A172 (cell line): ENCODE measurements at regions not wholly inside any gene's neighbourhood (a gene's known extent, or its start where the extent isn't known, plus 50 kb on each side); places are given as distances from the start of the nearest gene placed in this dataset.

Experiments used
- DNase-seq: peaks from one replicate; pipeline ENCODE4 v3.0.0-alpha.2; 2015; ENCODE audit warnings: low spot score

GRCh38 chr19:28936001-28936400, 276.9 kb downstream of the UQCRFS1 start:
- DNase-seq = no peak

GRCh38 chr19:28934631-28935030, 278.3 kb downstream of the UQCRFS1 start:
- no peak for DNase-seq

- DNase-seq = no peak
Observed at GRCh38 chr19:28933039-28933438, 279.9 kb downstream of the UQCRFS1 start.

- DNase-seq = no peak
Observed at GRCh38 chr19:28932446-28932845, 280.5 kb downstream of the UQCRFS1 start.

GRCh38 chr19:28929006-28929405, 283.9 kb downstream of the UQCRFS1 start:
- no peak for DNase-seq

GRCh38 chr19:28927456-28927855, 285.5 kb downstream of the UQCRFS1 start:
- no peak for DNase-seq

- no peak for DNase-seq
Observed at GRCh38 chr19:28920269-28921066, 292.5 kb downstream of the UQCRFS1 start.

- DNase-seq = no peak
Observed at GRCh38 chr19:28917621-28918020, 295.3 kb downstream of the UQCRFS1 start.

- DNase-seq = no peak
Observed at GRCh38 chr19:28915737-28916460, 297.1 kb downstream of the UQCRFS1 start.

GRCh38 chr19:28915202-28915601, 297.7 kb downstream of the UQCRFS1 start:
- DNase-seq = no peak

- DNase-seq = no peak
Observed at GRCh38 chr19:28914173-28914572, 298.8 kb downstream of the UQCRFS1 start.

- DNase-seq = no peak
Observed at GRCh38 chr19:28913626-28914025, 299.3 kb downstream of the UQCRFS1 start.

- no peak for DNase-seq
Observed at GRCh38 chr19:28908941-28909340, 304.0 kb downstream of the UQCRFS1 start.

GRCh38 chr19:28907534-28907933, 305.4 kb downstream of the UQCRFS1 start:
- no peak for DNase-seq

GRCh38 chr19:28905996-28906395, 307.0 kb downstream of the UQCRFS1 start:
- DNase-seq = no peak

- DNase-seq = no peak
Observed at GRCh38 chr19:28899703-28900102, 313.2 kb downstream of the UQCRFS1 start.

- no peak for DNase-seq
Observed at GRCh38 chr19:28898249-28898648, 314.7 kb downstream of the UQCRFS1 start.

- DNase-seq = no peak
Observed at GRCh38 chr19:28889941-28890670, 322.8 kb downstream of the UQCRFS1 start.

GRCh38 chr19:28887920-28888618, 324.9 kb downstream of the UQCRFS1 start:
- no peak for DNase-seq

GRCh38 chr19:28886708-28887107, 326.2 kb downstream of the UQCRFS1 start:
- DNase-seq = no peak

- no peak for DNase-seq
Observed at GRCh38 chr19:28885965-28886364, 327.0 kb downstream of the UQCRFS1 start.
